Trophoblast cell (in vitro differentiated cells and primary cell): ENCODE measurements at regions not wholly inside any gene's neighbourhood (a gene's known extent, or its start where the extent isn't known, plus 50 kb on each side); places are given as distances from the start of the nearest gene placed in this dataset.

Experiments used
- DNase-seq, 2 donors: peaks; one replicate each; pipeline ENCODE4 v3.0.0-alpha.2; 2016
- H2AFZ ChIP-seq: 2 replicates; pipeline ENCODE4 v1.6.1; 2013; ENCODE audit warnings: low read length, moderate library complexity, mild to moderate bottlenecking; ENCODE audit not compliant: insufficient read depth, poor library complexity
- H2AK5ac ChIP-seq: 2 replicates; pipeline ENCODE4 v1.6.1; 2013; ENCODE audit warnings: mild to moderate bottlenecking, low read length
- H2BK120ac ChIP-seq: 2 replicates; pipeline ENCODE4 v1.6.1; 2013; ENCODE audit warnings: low read length, mild to moderate bottlenecking, moderate library complexity; ENCODE audit not compliant: insufficient read depth, poor library complexity
- H2BK12ac ChIP-seq: 2 replicates; pipeline ENCODE4 v1.6.1; 2013; ENCODE audit warnings: mild to moderate bottlenecking, low read length, moderate library complexity
- H2BK5ac ChIP-seq: 2 replicates; pipeline ENCODE4 v1.6.1; 2013; ENCODE audit warnings: low read length, low read depth, moderate library complexity, mild to moderate bottlenecking; ENCODE audit not compliant: poor library complexity
- H3K14ac ChIP-seq: 2 replicates; pipeline ENCODE4 v1.6.1; 2013; ENCODE audit warnings: mild to moderate bottlenecking, low read length
- H3K18ac ChIP-seq: 2 replicates; pipeline ENCODE4 v1.6.1; 2013; ENCODE audit warnings: mild to moderate bottlenecking, low read length
- H3K23ac ChIP-seq: 2 replicates; pipeline ENCODE4 v1.6.1; 2013; ENCODE audit warnings: low read length
- H3K27ac ChIP-seq: 2 replicates; pipeline ENCODE4 v1.5.1; 2013; ENCODE audit warnings: low read depth, mild to moderate bottlenecking, inconsistent platforms, low read length, moderate library complexity
- H3K27me3 ChIP-seq: 2 replicates; pipeline ENCODE4 v1.6.1; 2013; ENCODE audit warnings: inconsistent platforms, mild to moderate bottlenecking, low read length, moderate library complexity; ENCODE audit not compliant: insufficient read depth
- H3K36me3 ChIP-seq, 2 experiments: 1 replicate in 1 of 2; 2 replicates in 1 of 2; pipeline ENCODE4 v1.6.1; 2013; ENCODE audit warnings: low read length in 2 of 2, mild to moderate bottlenecking in 2 of 2, moderate library complexity in 1 of 2; ENCODE audit not compliant: insufficient read depth in 2 of 2, control insufficient read depth in 1 of 2
- H3K4ac ChIP-seq: 2 replicates; pipeline ENCODE4 v1.6.1; 2013; ENCODE audit warnings: low read depth, mild to moderate bottlenecking, low read length, moderate library complexity
- H3K4me1 ChIP-seq, 2 experiments: 1 replicate in 1 of 2; 2 replicates in 1 of 2; pipeline ENCODE4 v1.6.1; 2013; ENCODE audit warnings: low read length in 2 of 2, mild to moderate bottlenecking in 2 of 2, moderate library complexity in 1 of 2; ENCODE audit not compliant: insufficient read depth in 2 of 2, control insufficient read depth in 1 of 2
- H3K4me2 ChIP-seq: 2 replicates; pipeline ENCODE4 v1.6.1; 2013; ENCODE audit warnings: inconsistent platforms, mild to moderate bottlenecking, low read length, moderate library complexity
- H3K4me3 ChIP-seq: 2 replicates; pipeline ENCODE4 v1.5.1; 2013; ENCODE audit warnings: mild to moderate bottlenecking, low read depth, low read length, inconsistent platforms
- H3K79me1 ChIP-seq: one replicate; pipeline ENCODE4 v1.6.1; 2013; ENCODE audit warnings: low read length
- H3K79me2 ChIP-seq: 2 replicates; pipeline ENCODE4 v1.6.1; 2013; ENCODE audit warnings: low read length, mild to moderate bottlenecking; ENCODE audit not compliant: control insufficient read depth, insufficient read depth, poor library complexity
- H3K9ac ChIP-seq: 2 replicates; pipeline ENCODE4 v1.6.1; 2013; ENCODE audit warnings: mild to moderate bottlenecking, low read length
- H3K9me3 ChIP-seq: 2 replicates; pipeline ENCODE4 v1.6.1; 2013; ENCODE audit warnings: low read depth, mild to moderate bottlenecking, control low read depth, inconsistent platforms, low read length; ENCODE audit not compliant: insufficient read depth
- H4K12ac ChIP-seq: 2 replicates; pipeline ENCODE4 v1.6.1; 2013; ENCODE audit warnings: low read depth, mild to moderate bottlenecking, low read length, moderate library complexity
- H4K8ac ChIP-seq: 2 replicates; pipeline ENCODE4 v1.6.1; 2013; ENCODE audit warnings: low read depth, mild to moderate bottlenecking, low read length, moderate library complexity
- H4K91ac ChIP-seq: one replicate; pipeline ENCODE4 v1.6.1; 2013; ENCODE audit warnings: low read depth, mild to moderate bottlenecking, low read length, moderate library complexity
- WGBS: extraction: QIAGEN DNeasy Blood & Tissue Kit; methylation state at CpG from one replicate; pipeline ENCODE4 v1.1.7; 2013; ENCODE audit warnings: missing lambda C conversion rate; ENCODE audit not compliant: insufficient read length, insufficient coverage; ENCODE audit errors: extremely low coverage; 5-methylcytosine and 5-hydroxymethylcytosine counted together

DNA sequence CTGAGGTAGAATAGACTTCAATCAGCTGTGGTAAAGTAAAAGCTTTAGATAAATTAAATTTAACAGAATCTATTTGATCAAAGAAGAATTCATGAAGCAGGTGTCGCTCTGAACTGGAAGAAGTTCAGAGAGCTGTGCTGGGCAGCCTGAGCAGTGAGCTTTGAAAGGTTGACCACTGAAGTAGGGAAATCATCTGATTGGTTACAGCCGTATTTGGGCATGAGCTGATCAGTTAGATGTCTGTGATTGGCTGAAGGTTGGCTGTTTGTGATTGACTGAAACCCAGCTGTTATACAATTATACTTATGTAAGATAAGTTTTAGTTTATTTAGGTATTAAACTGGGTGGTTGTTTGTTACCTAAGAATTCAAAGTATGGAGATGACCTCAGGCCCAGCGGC lies 1174.6 kb downstream of the CDH9 start:
- Histone ChIP-seq H3K27ac (no peak overlapping the region), H3K4ac (no peak overlapping the region), H3K4me3 (no peak overlapping the region), H2BK120ac (no peak overlapping the region), H3K9me3 (peaks cover 4% of the 10 kb centered on the region), H2AFZ (no peak overlapping the region), H3K4me2 (no peak overlapping the region), H2BK12ac (no peak overlapping the region), H3K23ac (no peak overlapping the region), H3K79me1 (no peaks in the 10 kb centered on the region), H3K14ac (no peak overlapping the region), H4K91ac (no peak overlapping the region), H3K18ac (no peak overlapping the region), H3K9ac (no peak overlapping the region), H3K36me3 (no peaks in the 10 kb centered on the region), H3K79me2 (no peaks in the 10 kb centered on the region), H4K8ac (no peak overlapping the region), H4K12ac (no peak overlapping the region), H2BK5ac (no peak overlapping the region), H3K27me3 (no peaks in the 10 kb centered on the region), H2AK5ac (no peak overlapping the region), H3K4me1 (no peaks in the 10 kb centered on the region)
- DNase-seq = no peak
- WGBS = no CpG with 5 or more reads among the region's 3 CpGs

DNA sequence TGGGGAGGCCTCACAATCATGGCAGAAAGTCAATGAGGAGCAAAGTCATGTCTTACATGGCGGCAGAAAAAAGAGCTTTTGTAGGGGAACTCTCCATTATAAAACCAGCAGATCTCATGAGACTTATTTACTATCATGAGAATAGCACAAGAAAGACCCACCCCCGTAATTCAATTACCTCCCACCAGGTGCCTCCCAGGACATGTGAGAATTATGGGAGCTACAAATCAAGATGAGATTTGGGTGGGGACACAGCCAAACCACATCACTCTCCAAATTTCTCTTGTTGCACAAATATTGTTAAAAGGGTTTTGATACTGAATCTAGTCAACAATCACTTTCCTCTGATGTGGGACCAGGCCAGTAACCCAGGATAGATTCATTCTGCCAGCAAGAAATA lies 1176.1 kb downstream of the CDH9 start:
- Histone ChIP-seq H3K14ac (no peak overlapping the region), H2BK120ac (no peak overlapping the region), H2BK5ac (no peak overlapping the region), H4K8ac (no peak overlapping the region), H3K36me3 (no peaks in the 10 kb centered on the region), H2AFZ (no peak overlapping the region), H3K4me3 (no peak overlapping the region), H3K4me2 (no peak overlapping the region), H3K27me3 (no peaks in the 10 kb centered on the region), H2BK12ac (no peak overlapping the region), H3K4ac (no peak overlapping the region), H4K91ac (no peak overlapping the region), H3K79me1 (no peaks in the 10 kb centered on the region), H3K9ac (no peak overlapping the region), H4K12ac (no peak overlapping the region), H3K9me3 (peaks cover 4% of the 10 kb centered on the region), H3K18ac (no peak overlapping the region), H3K27ac (no peak overlapping the region), H3K4me1 (no peaks in the 10 kb centered on the region), H3K79me2 (no peaks in the 10 kb centered on the region), H3K23ac (no peak overlapping the region), H2AK5ac (no peak overlapping the region)
- no peak for DNase-seq
- WGBS = no CpG with 5 or more reads among the region's 2 CpGs

DNA sequence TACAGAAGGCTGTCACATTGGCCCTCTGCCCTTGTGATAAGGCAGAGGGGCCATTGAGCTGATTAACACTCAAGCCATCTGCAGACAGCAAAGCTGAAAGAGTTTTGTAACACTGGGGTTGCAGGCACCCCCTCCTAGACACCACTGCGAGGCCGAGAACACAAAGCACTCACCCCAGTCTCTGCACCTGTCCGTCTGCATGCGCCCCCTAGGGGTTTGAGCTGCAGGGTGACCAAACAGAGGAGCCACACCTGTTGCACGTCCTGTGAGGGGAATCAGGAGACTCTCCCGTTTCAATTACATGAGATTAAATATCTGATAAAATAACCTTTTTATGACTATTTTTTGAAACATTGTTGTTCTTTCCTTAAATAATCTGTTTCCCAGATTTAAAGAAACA lies 1180.4 kb downstream of the CDH9 start:
- Histone ChIP-seq H3K4me3 (no peak overlapping the region), H3K23ac (no peak overlapping the region), H3K4me1 (no peaks in the 10 kb centered on the region)

DNA sequence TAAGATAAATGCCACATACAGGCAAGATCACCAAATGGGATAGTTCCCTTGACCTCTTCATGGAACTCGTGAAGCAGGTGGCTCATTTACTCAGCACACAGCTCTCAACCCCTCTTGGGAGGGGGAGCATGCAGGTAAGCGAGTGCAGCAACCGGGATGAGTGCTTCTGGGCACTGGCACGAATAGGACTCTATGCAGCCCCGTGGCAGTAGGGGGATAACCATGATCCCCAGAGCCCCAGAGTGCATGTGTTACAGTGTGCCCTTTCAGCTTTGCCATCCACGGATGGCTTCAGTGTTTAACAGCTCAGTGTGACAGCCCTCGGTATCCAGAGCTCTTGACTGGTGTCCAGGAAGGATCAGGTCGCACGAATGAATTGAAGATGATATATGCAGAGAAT lies 1187.1 kb downstream of the CDH9 start:
- Histone ChIP-seq H2BK12ac (no peak overlapping the region), H2AK5ac (no peak overlapping the region), H3K36me3 (no peaks in the 10 kb centered on the region), H3K27me3 (no peaks in the 10 kb centered on the region), H3K79me1 (no peaks in the 10 kb centered on the region), H3K23ac (no peak overlapping the region), H3K9ac (no peak overlapping the region), H3K79me2 (no peaks in the 10 kb centered on the region), H3K4me1 (no peaks in the 10 kb centered on the region), H3K9me3 (no peaks in the 10 kb centered on the region), H3K4me3 (no peak overlapping the region), H4K91ac (no peak overlapping the region), H3K18ac (no peak overlapping the region), H3K14ac (no peak overlapping the region), H3K4me2 (no peak overlapping the region), H2BK5ac (no peak overlapping the region), H3K27ac (no peak overlapping the region), H4K8ac (no peak overlapping the region), H2AFZ (no peak overlapping the region), H2BK120ac (no peak overlapping the region), H4K12ac (no peak overlapping the region), H3K4ac (no peak overlapping the region)
- no peak for DNase-seq
- WGBS = no CpG with 5 or more reads among the region's 9 CpGs

More for the DNA sequence above, 1180.4 kb downstream of the CDH9 start:
- Histone ChIP-seq H3K9me3 (peaks cover 4% of the 10 kb centered on the region), H4K91ac (no peak overlapping the region), H2AFZ (no peak overlapping the region), H2AK5ac (no peak overlapping the region), H2BK120ac (no peak overlapping the region), H3K27ac (no peak overlapping the region), H3K4ac (no peak overlapping the region), H3K79me2 (no peaks in the 10 kb centered on the region), H3K4me2 (no peak overlapping the region), H3K14ac (no peak overlapping the region), H4K8ac (no peak overlapping the region), H3K9ac (no peak overlapping the region), H3K27me3 (no peaks in the 10 kb centered on the region), H3K36me3 (no peaks in the 10 kb centered on the region), H4K12ac (no peak overlapping the region), H3K18ac (no peak overlapping the region), H2BK12ac (no peak overlapping the region), H3K79me1 (no peaks in the 10 kb centered on the region), H2BK5ac (no peak overlapping the region)
- no CpG with 5 or more reads among the region's 6 CpGs for WGBS
- no peak for DNase-seq
